ENCODE measurements at regions not wholly inside any gene's neighbourhood (a gene's known extent, or its start where the extent isn't known, plus 50 kb on each side); places are given as distances from the start of the nearest gene placed in this dataset.

DNA sequence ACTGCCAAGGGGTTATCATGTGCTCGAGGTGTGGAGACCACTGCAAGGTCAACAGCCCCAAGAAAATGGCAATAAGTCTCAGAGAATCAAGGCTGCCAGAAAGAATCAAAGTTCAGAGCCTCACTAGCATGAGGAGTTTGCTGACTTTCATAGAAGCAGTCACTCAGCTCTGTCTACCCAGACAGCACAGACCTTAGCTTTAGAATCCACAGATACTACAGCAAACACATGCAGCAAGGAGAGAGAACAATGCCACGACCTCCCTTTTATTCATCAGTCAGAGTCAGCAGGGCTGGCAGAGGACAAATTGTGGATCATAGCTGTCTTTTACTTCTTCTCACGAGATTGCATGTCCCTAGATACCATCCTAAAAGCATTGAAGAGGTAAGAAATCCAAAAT is 121.3 kb downstream of the MBL2 start:
- Histone ChIP-seq H2BK12ac (ENCODE audit: insufficient read length, low read depth, low read length) (no peak overlapping the region), H3K4ac (ENCODE audit: low read depth, low read length) (no peak overlapping the region), H3K56ac (ENCODE audit: insufficient read length, low read depth, low read length) (no peak overlapping the region), H2BK15ac (ENCODE audit: low read depth, low read length) (no peak overlapping the region), H2AK5ac (ENCODE audit: insufficient read length, low read length) (no peak overlapping the region), H3K14ac (ENCODE audit: insufficient read depth, low read length) (no peak overlapping the region), H3K4me2 (ENCODE audit: insufficient read depth, insufficient read length, low read length) (no peak overlapping the region), H4K91ac (ENCODE audit: insufficient read length, low read depth, low read length) (no peak overlapping the region), H4K20me1 (ENCODE audit: control insufficient read depth, insufficient read depth, insufficient read length) (no peaks in the 10 kb centered on the region), H4K8ac (replicated peaks; ENCODE audit: insufficient read length, low read depth, low read length) (no peak overlapping the region), H3T11ph (ENCODE audit: low read length) (no peak overlapping the region), H3K9ac (ENCODE audit: extremely low read depth, insufficient read length, low read length) (no peak overlapping the region), H2AFZ (ENCODE audit: low read length) (no peak overlapping the region), H3K23ac (ENCODE audit: insufficient read length, low read depth, low read length) (no peak overlapping the region), H2BK20ac (ENCODE audit: low read depth, low read length, poor library complexity, severe bottlenecking) (no peak overlapping the region), H3K9me3 (ENCODE audit: control insufficient read depth, low read depth, low read length) (no peaks in the 10 kb centered on the region), H3K27ac (ENCODE audit: insufficient read length, low read depth, low read length) (no peak overlapping the region), H2BK120ac (ENCODE audit: low read depth, low read length, poor library complexity, severe bottlenecking) (no peak overlapping the region), H3K27me3 (ENCODE audit: insufficient read depth, low read length) (no peaks in the 10 kb centered on the region), H3K79me2 (ENCODE audit: insufficient read depth, low read length) (no peaks in the 10 kb centered on the region), H3K18ac (ENCODE audit: insufficient read length, low read depth, low read length) (no peak overlapping the region), H2BK5ac (ENCODE audit: insufficient read length, low read length) (no peak overlapping the region), H3K23me2 (ENCODE audit: insufficient read length, low read depth, low read length, poor library complexity, severe bottlenecking) (no peaks in the 10 kb centered on the region), H3K79me1 (ENCODE audit: insufficient read depth, low read depth, low read length, poor library complexity, severe bottlenecking) (no peaks in the 10 kb centered on the region), H4K5ac (ENCODE audit: insufficient read length, low read depth, low read length) (no peak overlapping the region), H3K4me1 (ENCODE audit: insufficient read depth, low read length) (no peaks in the 10 kb centered on the region)
- no CpG with 5 or more reads among the region's 3 CpGs for WGBS (ENCODE audit: extremely low coverage, insufficient read length, low lambda C conversion rate)
- TF ChIP-seq, protein P1, sequence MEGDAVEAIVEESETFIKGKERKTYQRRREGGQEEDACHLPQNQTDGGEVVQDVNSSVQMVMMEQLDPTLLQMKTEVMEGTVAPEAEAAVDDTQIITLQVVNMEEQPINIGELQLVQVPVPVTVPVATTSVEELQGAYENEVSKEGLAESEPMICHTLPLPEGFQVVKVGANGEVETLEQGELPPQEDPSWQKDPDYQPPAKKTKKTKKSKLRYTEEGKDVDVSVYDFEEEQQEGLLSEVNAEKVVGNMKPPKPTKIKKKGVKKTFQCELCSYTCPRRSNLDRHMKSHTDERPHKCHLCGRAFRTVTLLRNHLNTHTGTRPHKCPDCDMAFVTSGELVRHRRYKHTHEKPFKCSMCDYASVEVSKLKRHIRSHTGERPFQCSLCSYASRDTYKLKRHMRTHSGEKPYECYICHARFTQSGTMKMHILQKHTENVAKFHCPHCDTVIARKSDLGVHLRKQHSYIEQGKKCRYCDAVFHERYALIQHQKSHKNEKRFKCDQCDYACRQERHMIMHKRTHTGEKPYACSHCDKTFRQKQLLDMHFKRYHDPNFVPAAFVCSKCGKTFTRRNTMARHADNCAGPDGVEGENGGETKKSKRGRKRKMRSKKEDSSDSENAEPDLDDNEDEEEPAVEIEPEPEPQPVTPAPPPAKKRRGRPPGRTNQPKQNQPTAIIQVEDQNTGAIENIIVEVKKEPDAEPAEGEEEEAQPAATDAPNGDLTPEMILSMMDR (conservative IDR thresholded peaks at IDR 0.05), result no peak
- Mint-ChIP-seq H3K4me1 (no peaks in the 10 kb centered on the region), H3K36me3 (ENCODE audit: insufficient read depth in 1 of 3, low read depth in 3 of 3) (no peaks in the 10 kb centered on the region), H3K27me3 (ENCODE audit: low read depth) (no peaks in the 10 kb centered on the region), H3K9me3 (no peaks in the 10 kb centered on the region), H3K4me3 (no peak overlapping the region), H3K27ac (no peak overlapping the region; a peak in 1 of 7 replicates)
- DNase-seq, result no peak
